GM12878 (cell line): ENCODE measurements at regions not wholly inside any gene's neighbourhood (a gene's known extent, or its start where the extent isn't known, plus 50 kb on each side); places are given as distances from the start of the nearest gene placed in this dataset.

Experiments
- ATAC-seq: fragments of 200-7000 bp; cut with Tn5 transposase; 3 replicates; pipeline ENCODE4 v1.9.1; 2020; ENCODE audit warnings: mild to moderate bottlenecking, moderate library complexity
- BruUV-seq: library from RNA; stranded (reverse); fragments of 400-500 nt; replicated peaks from 2 replicates; lab custom pipeline; 2021; lab: Mats Ljungman, UMichigan
- CTCF ChIA-PET: fragments of 300-600 bp; sonication (Branson Sonifier 250); formaldehyde crosslinking; extraction: SDS; loops from one replicate; lab custom pipeline; 2021; ENCODE audit warnings: inconsistent platforms; lab: Yijun Ruan, JAX
- POLR2A ChIA-PET: fragments of 350-600 bp; formaldehyde crosslinking; extraction: SDS; loops from one replicate; lab custom pipeline; 2021; ENCODE audit warnings: inconsistent platforms; lab: Charles Lee
- RAD21 ChIA-PET: fragments of 300-600 bp; sonication (Branson Sonifier 250); formaldehyde crosslinking; loops from one replicate; lab custom pipeline; 2023; ENCODE audit warnings: antibody characterized with exemption; ENCODE audit not compliant: unreplicated experiment; lab: Charles Lee
- SMC1A ChIA-PET: fragments of 300-600 bp; sonication (Branson Sonifier 250); formaldehyde crosslinking; loops from one replicate; lab custom pipeline; 2023; ENCODE audit not compliant: unreplicated experiment, uncharacterized antibody; lab: Charles Lee
- DNase-seq: peaks from one replicate; pipeline ENCODE4 v3.0.0-alpha.2; 2011; ENCODE audit warnings: low read depth, low spot score
- FAIRE-seq: peaks from 3 replicates; lab custom pipeline; 2011; peaks lifted over from hg19 to GRCh38; lab: Jason Lieb, UNC
- H2AFZ ChIP-seq: 2 replicates; pipeline ENCODE4 v1.6.0; 2011; ENCODE audit warnings: low read depth, low read length, control low read depth; ENCODE audit not compliant: control insufficient read depth
- H3K27ac ChIP-seq: 2 replicates; pipeline ENCODE4 v1.5.1; 2011; ENCODE audit warnings: control low read depth; ENCODE audit not compliant: control insufficient read depth, insufficient read depth
- H3K27me3 ChIP-seq, 2 experiments: replicated peaks in 1 of 2; 2 replicates each; pipeline versions ENCODE4 v1.6.0 to v1.6.1; 2011; ENCODE audit warnings: low read length in 1 of 2; ENCODE audit not compliant: control insufficient read depth in 2 of 2, insufficient read depth in 2 of 2
- H3K36me3 ChIP-seq, 2 experiments: 2 replicates each; pipeline ENCODE4 v1.5.1; 2011; ENCODE audit warnings: low read length in 1 of 2; ENCODE audit not compliant: control insufficient read depth in 2 of 2, insufficient read depth in 2 of 2
- H3K4me1 ChIP-seq: 2 replicates; pipeline ENCODE4 v1.6.1; 2011; ENCODE audit warnings: mild to moderate bottlenecking, low read length, moderate library complexity, mixed read lengths; ENCODE audit not compliant: control insufficient read depth, insufficient read depth
- H3K4me2 ChIP-seq: 2 replicates; pipeline ENCODE4 v1.6.0; 2011; ENCODE audit warnings: control low read depth; ENCODE audit not compliant: control insufficient read depth, insufficient read depth
- H3K4me3 ChIP-seq: fragments of 200-600 bp; sonication (generic); 2 replicates; pipeline ENCODE4 v1.5.1; 2016
- H3K79me2 ChIP-seq: 2 replicates; pipeline ENCODE4 v1.6.0; 2011; ENCODE audit warnings: low read length; ENCODE audit not compliant: control insufficient read depth, insufficient read depth
- H3K9ac ChIP-seq: 2 replicates; pipeline ENCODE4 v1.8.0; 2011; ENCODE audit warnings: low read length, control low read depth, mixed read lengths; ENCODE audit not compliant: control insufficient read depth, insufficient read depth
- H3K9me3 ChIP-seq: replicated peaks from 3 replicates; pipeline ENCODE4 v1.5.1; 2011; ENCODE audit warnings: mild to moderate bottlenecking, low read length; ENCODE audit not compliant: control insufficient read depth, insufficient read depth
- H4K20me1 ChIP-seq: 2 replicates; pipeline ENCODE4 v1.6.0; 2011; ENCODE audit not compliant: control insufficient read depth, insufficient read depth
- GABPA ChIP-seq: IDR thresholded peaks from 2 replicates; pipeline ENCODE4 v1.6.1; 2014; ENCODE audit warnings: antibody characterized with exemption, low read depth, mild to moderate bottlenecking, inconsistent platforms
- KDM1A ChIP-seq: fragments of 200-600 bp; sonication (generic); IDR thresholded peaks from 2 replicates; pipeline ENCODE4 v1.6.1; 2016; ENCODE audit warnings: borderline replicate concordance
- MEF2A ChIP-seq: IDR thresholded peaks from 2 replicates; pipeline ENCODE4 v1.6.1; 2011; ENCODE audit warnings: low read depth, mild to moderate bottlenecking, low read length, moderate library complexity; ENCODE audit not compliant: insufficient read depth
- MYB ChIP-seq: fragments of 150-350 bp; IDR thresholded peaks from 2 replicates; pipeline ENCODE4 v1.6.1; 2014; ENCODE audit warnings: mild to moderate bottlenecking, low read depth, low read length, borderline replicate concordance
- NFYB ChIP-seq: IDR thresholded peaks from 2 replicates; pipeline ENCODE4 v1.6.1; 2011; ENCODE audit warnings: low read depth, mild to moderate bottlenecking, low read length, improper control_type of control experiment, moderate library complexity; ENCODE audit not compliant: insufficient read depth
- NR2C1 ChIP-seq: fragments of 450-650 bp; IDR thresholded peaks from 2 replicates; pipeline ENCODE4 v1.6.1; 2017; ENCODE audit warnings: antibody characterized with exemption, mild to moderate bottlenecking, moderate library complexity
- RAD51 ChIP-seq: fragments of 450-650 bp; IDR thresholded peaks from 2 replicates; pipeline ENCODE4 v1.6.1; 2016; ENCODE audit warnings: moderate library complexity, mild to moderate bottlenecking, inconsistent platforms
- RB1 ChIP-seq: fragments of 450-650 bp; formaldehyde crosslinking; IDR thresholded peaks from 2 replicates; pipeline ENCODE4 v1.6.1; 2017; ENCODE audit warnings: mild to moderate bottlenecking, borderline replicate concordance
- SMAD5 ChIP-seq: IDR thresholded peaks from 2 replicates; pipeline ENCODE4 v1.6.1; 2016; ENCODE audit warnings: antibody characterized with exemption, low read depth
- TAF1 ChIP-seq: IDR thresholded peaks from 2 replicates; pipeline ENCODE4 v1.6.1; 2011; ENCODE audit warnings: mild to moderate bottlenecking, low read depth, low read length, borderline replicate concordance
- WGBS: methylation state at CpG from one replicate; pipeline ENCODE4 v1.1.6; 2016; ENCODE audit warnings: low lambda C conversion rate; ENCODE audit not compliant: insufficient replicate concordance, insufficient coverage; ENCODE audit errors: missing lambda C conversion rate; 5-methylcytosine and 5-hydroxymethylcytosine counted together
- in situ Hi-C: fragments of 300-500 bp; cut with MboI; formaldehyde crosslinking; loops from 9 replicates; pipeline ENCODE4 v1.14.3; 2018; ENCODE audit warnings: mixed read lengths
- intact Hi-C: fragments of 100-400 bp; cut with micrococcal nuclease; formaldehyde crosslinking; loops from one replicate; pipeline ENCODE4 v1.14.2; 2022; ENCODE audit not compliant: unreplicated experiment

DNA sequence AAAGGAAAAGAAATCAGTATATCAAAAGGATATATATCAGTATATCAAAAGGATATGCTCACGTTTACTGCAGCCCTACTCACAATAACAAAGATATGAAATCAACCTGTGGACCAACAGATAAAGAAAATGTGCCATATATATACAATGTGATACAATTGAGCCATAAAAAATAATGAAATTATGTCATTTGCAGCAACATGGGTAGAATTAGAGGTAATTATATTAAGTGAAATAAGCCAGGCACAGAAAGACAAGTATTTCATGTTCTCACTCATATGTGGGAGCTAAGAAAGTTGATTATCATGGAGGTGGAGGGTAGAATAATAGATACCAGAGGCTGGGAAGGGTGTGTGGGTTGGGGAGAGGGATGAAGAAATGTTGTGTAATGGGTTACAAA lies 102.9 kb upstream of the MARCKS start:
- in situ Hi-C loops = no loop called here
- Histone ChIP-seq H4K20me1 (no peaks in the 10 kb centered on the region), H3K9me3 (peaks cover 6% of the 10 kb centered on the region; the same call in 2 of the 3 replicates), H2AFZ (no peak overlapping the region), H3K79me2 (no peaks in the 10 kb centered on the region), H3K27ac (no peak overlapping the region), H3K4me1 (peaks cover 25% of the 10 kb centered on the region), H3K4me2 (no peak overlapping the region), H3K9ac (no peak overlapping the region), H3K27me3 (no peaks in the 10 kb centered on the region), H3K4me3 (no peak overlapping the region), H3K36me3 (no peaks in the 10 kb centered on the region)
- no peak for DNase-seq
- SMC1A ChIA-PET = interaction anchor here (0.6 to 1.7 kb wide), 2 partner anchors 18 to 94 kb away, joined by 3 read pairs; no protein-coding TSS in a partner anchor
- RAD21 ChIA-PET = interaction anchor here (1.5 kb wide), 1 partner anchor 103 kb away, joined by 3 read pairs; no protein-coding TSS in a partner anchor
- intact Hi-C loops = no loop called here
- no TSS peak for BruUV-seq
- POLR2A ChIA-PET = no interaction called here
- no peak for FAIRE-seq
- TF ChIP-seq MYB = no peak
- TF ChIP-seq SMAD5 = no peak
- no peak for TF ChIP-seq MEF2A
- TF ChIP-seq KDM1A = no peak
- TF ChIP-seq TAF1 = no peak
- TF ChIP-seq GABPA = no peak
- no peak for TF ChIP-seq RB1
- no peak for TF ChIP-seq NR2C1
- no peak for TF ChIP-seq RAD51
- no peak for TF ChIP-seq NFYB
- CTCF ChIA-PET = no interaction called here
- 100% methylated on average over 1 of the region's 1 CpG for WGBS
- ATAC-seq = no peak
